ENCODE measurements at regions not wholly inside any gene's neighbourhood (a gene's known extent, or its start where the extent isn't known, plus 50 kb on each side); places are given as distances from the start of the nearest gene placed in this dataset.
"Not testable (repeated sequence)": the region's sequence is repeated elsewhere in the genome, so short reads cannot be mapped to it uniquely, and the experiment has no call there.

DNA sequence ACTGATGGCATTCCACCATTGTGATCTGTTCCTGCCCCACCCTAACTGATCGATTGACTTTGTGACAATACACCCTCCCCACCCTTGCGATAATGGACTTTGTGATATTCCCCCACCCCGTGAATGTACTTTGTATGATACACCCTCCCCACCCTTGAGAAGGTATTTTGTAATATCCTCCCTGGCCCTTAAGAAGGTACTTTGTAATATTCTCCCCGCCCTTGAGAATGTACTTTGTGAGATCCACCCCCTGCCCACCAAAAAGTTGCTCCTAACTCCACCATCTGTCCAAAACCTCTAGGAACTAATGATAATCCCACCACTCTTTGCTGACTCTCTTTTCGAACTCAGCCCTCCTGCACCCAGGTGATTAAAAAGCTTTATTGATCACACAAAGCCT, 214.5 kb upstream of the KIF2B start:
- not testable (repeated sequence) for TF ChIP-seq JUND (IDR thresholded peaks at IDR 0.05); RAD21 (IDR thresholded peaks at IDR 0.05; ENCODE audit: low read length); CHD2 (IDR thresholded peaks at IDR 0.05; ENCODE audit: low read length, partially characterized antibody); FOXM1 (IDR thresholded peaks at IDR 0.05; ENCODE audit: low read depth); ELF1 (IDR thresholded peaks at IDR 0.05); SMC3 (IDR thresholded peaks at IDR 0.05; ENCODE audit: low read depth, low read length); GATA2 (CRISPR knock-in tag; IDR thresholded peaks at IDR 0.05); YY1 (IDR thresholded peaks at IDR 0.05; ENCODE audit: low read depth)
- TF ChIP-seq, protein P1, sequence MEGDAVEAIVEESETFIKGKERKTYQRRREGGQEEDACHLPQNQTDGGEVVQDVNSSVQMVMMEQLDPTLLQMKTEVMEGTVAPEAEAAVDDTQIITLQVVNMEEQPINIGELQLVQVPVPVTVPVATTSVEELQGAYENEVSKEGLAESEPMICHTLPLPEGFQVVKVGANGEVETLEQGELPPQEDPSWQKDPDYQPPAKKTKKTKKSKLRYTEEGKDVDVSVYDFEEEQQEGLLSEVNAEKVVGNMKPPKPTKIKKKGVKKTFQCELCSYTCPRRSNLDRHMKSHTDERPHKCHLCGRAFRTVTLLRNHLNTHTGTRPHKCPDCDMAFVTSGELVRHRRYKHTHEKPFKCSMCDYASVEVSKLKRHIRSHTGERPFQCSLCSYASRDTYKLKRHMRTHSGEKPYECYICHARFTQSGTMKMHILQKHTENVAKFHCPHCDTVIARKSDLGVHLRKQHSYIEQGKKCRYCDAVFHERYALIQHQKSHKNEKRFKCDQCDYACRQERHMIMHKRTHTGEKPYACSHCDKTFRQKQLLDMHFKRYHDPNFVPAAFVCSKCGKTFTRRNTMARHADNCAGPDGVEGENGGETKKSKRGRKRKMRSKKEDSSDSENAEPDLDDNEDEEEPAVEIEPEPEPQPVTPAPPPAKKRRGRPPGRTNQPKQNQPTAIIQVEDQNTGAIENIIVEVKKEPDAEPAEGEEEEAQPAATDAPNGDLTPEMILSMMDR (IDR thresholded peaks at IDR 0.05): not testable (repeated sequence)
- TF ChIP-seq, protein P2, sequence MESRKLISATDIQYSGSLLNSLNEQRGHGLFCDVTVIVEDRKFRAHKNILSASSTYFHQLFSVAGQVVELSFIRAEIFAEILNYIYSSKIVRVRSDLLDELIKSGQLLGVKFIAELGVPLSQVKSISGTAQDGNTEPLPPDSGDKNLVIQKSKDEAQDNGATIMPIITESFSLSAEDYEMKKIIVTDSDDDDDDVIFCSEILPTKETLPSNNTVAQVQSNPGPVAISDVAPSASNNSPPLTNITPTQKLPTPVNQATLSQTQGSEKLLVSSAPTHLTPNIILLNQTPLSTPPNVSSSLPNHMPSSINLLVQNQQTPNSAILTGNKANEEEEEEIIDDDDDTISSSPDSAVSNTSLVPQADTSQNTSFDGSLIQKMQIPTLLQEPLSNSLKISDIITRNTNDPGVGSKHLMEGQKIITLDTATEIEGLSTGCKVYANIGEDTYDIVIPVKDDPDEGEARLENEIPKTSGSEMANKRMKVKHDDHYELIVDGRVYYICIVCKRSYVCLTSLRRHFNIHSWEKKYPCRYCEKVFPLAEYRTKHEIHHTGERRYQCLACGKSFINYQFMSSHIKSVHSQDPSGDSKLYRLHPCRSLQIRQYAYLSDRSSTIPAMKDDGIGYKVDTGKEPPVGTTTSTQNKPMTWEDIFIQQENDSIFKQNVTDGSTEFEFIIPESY (IDR thresholded peaks at IDR 0.05; ENCODE audit: borderline replicate concordance, low read depth): not testable (repeated sequence)
